Dendritic cell treated with granulocyte-macrophage colony-stimulating factor and Interleukin-4, amounts not matched to agents 40 ng/mL and 50 ng/mL, for 4 days (primary cell): ENCODE measurements at regions not wholly inside any gene's neighbourhood (a gene's known extent, or its start where the extent isn't known, plus 50 kb on each side); places are given as distances from the start of the nearest gene placed in this dataset.

Experiments
- H3K27ac Mint-ChIP-seq: one replicate; pipeline ENCODE4 v1.8.0; 2022; ENCODE audit warnings: mild to moderate bottlenecking, mixed read lengths
- H3K27me3 Mint-ChIP-seq: one replicate; pipeline ENCODE4 v1.8.0; 2022; ENCODE audit warnings: mild to moderate bottlenecking, mixed read lengths
- H3K36me3 Mint-ChIP-seq: one replicate; pipeline ENCODE4 v1.8.0; 2022; ENCODE audit warnings: low read depth, mixed read lengths
- H3K4me1 Mint-ChIP-seq: one replicate; pipeline ENCODE4 v1.8.0; 2022; ENCODE audit warnings: low read depth, mixed read lengths
- H3K4me3 Mint-ChIP-seq: one replicate; pipeline ENCODE4 v1.8.0; 2022; ENCODE audit warnings: mild to moderate bottlenecking, moderate library complexity, mixed read lengths
- H3K9me3 Mint-ChIP-seq: one replicate; pipeline ENCODE4 v1.8.0; 2022; ENCODE audit warnings: mixed read lengths
- intact Hi-C: fragments of 100-400 bp; cut with micrococcal nuclease; formaldehyde crosslinking; loops from one replicate; pipeline ENCODE4 v1.15.0; 2022

DNA sequence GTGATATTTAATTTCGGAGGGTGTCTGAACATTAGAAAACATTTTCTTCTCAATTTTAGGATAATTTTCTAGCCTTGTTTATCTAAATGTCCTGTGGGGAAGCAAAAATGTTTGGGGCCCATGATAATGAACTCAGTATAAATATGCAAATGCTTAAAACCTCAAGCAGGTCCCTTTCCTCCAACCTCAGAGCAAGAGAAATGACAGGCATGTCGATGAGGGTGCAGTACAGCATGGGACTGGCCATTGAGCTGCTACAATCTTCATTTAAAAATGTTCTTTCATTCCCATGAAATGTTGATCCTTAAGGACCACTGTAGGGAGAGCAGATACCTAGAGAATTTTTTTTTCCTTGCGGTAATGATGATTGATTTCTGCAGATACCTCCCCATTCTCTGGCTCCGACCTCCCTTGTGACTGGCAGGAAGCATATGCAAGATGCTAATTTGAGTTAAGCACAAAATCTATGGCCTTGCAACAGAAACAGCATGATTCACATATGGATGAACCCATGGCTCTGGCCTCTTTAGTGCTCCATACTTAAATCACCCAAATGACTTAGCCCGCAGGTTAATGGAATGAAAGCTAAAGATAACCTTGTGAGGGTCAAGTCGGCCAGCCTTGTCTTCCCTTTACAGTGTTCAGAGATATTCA lies 243.3 kb downstream of the SOX4 start:
- H3K9me3 Mint-ChIP-seq = no peaks in the 10 kb centered on the region

DNA sequence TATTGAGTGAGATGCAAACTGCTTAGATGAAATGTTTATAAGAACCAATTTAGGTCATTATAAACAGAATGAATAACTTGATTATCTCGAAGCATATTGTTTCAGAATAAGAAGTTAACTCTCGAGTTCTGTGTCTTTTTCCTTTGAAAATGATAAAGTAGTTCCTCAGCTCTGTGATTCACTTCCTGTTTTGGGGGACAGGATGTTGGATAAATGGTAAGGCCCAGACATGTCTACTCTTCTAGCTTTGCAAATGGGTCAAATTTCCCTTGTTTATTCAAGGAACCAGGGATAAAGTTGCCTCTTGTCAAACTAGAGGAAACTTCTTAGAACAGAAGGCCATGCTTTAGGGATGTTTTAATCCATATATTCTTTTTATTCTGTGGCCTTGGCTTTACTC lies 246.9 kb downstream of the SOX4 start:
- Mint-ChIP-seq H3K9me3 (no peaks in the 10 kb centered on the region), H3K36me3 (no peaks in the 10 kb centered on the region), H3K4me3 (no peak overlapping the region), H3K27ac (no peak overlapping the region), H3K4me1 (no peaks in the 10 kb centered on the region), H3K27me3 (no peaks in the 10 kb centered on the region)
- intact Hi-C loops = loop anchor here (10.0 kb wide), 1 partner anchor 226 kb away; no protein-coding TSS in a partner anchor

More for the DNA sequence above, 243.3 kb downstream of the SOX4 start:
- Mint-ChIP-seq H3K27ac (no peak overlapping the region), H3K4me1 (peaks cover 7% of the 10 kb centered on the region), H3K4me3 (no peak overlapping the region), H3K36me3 (no peaks in the 10 kb centered on the region), H3K27me3 (no peaks in the 10 kb centered on the region)
- intact Hi-C loops = no loop called here

DNA sequence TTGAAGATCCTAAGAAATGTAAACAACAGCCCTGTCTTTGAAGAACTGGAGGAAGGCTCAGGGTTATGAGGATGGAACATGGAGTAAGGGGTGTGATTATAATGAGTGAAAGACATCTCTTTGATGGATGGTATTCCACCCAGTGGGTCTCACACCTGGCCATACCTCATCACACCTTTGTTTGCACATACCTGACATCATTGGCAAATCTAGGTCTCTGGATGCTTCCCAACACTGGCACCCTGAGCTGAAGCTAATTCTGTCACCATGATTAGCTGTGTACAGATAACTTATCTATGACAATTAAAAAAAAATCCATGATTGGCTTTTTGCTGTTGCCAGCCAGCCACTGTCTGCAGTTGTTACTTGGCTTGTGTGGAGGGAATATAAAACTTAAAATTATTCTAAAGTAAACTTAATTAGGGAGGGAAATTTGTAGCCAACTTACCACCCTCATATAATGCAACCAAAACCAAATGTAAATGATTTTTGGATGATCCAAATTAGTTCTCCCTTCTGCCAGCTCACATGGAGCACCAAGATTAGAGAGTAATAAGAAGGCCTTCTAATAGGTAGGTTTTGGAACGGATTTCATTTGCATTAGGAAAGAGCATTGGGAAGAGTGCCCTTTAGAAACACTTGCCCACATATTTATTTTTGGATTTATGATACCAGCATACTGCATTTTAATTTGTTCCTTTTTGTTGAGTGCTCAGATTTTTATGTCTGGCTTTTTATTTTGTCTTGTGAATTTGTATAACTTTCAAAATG lies 249.5 kb downstream of the SOX4 start:
- H3K27ac Mint-ChIP-seq = no peak overlapping the region
- H3K4me1 Mint-ChIP-seq = peaks cover 12% of the 10 kb centered on the region
- H3K27me3 Mint-ChIP-seq = no peaks in the 10 kb centered on the region
- no peaks in the 10 kb centered on the region for H3K36me3 Mint-ChIP-seq
- intact Hi-C loops = loop anchor here (10.0 kb wide), 1 partner anchor 228 kb away; no protein-coding TSS in a partner anchor
- no peaks in the 10 kb centered on the region for H3K9me3 Mint-ChIP-seq
- H3K4me3 Mint-ChIP-seq = no peak overlapping the region

DNA sequence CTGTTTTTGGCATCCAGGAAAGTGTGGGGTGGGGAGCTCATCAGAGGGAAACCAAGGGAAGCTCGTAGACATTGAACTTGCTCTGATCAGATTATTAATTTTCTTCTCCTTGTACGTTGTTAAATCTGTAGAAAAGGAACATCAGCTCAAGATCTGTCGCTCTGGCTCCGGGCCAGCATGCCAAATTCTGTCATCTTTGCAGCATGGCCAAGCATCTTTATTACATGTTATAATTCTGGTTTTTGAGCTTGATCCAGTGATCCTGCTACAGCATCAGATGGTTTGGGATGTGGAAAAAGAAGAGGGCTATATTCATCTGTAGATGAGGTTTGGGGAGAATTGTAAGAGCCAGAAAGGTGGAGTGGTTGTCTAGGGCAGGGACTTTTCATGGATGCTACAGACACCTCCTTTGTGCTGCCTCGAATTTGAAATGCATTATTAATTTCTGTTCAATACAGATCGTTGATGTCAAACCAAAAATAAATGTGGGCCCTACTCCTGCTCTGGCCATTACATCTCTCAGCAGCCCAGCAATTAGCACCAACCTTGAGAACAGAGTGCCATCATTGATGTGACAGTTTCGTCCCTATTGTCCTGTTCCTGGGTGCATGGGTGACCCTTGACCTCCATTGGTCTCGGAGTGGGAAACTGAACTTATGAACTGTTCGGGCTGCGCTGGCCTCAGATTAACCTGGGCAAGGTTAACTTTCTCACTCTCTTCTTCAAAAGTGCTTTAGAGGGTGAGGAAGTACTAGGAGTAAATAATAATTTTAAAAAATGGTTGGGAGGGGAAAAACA lies 250.8 kb downstream of the SOX4 start:
- H3K27ac Mint-ChIP-seq = no peak overlapping the region
- intact Hi-C loops = loop anchor here (10.0 kb wide), 1 partner anchor 230 kb away; no protein-coding TSS in a partner anchor

DNA sequence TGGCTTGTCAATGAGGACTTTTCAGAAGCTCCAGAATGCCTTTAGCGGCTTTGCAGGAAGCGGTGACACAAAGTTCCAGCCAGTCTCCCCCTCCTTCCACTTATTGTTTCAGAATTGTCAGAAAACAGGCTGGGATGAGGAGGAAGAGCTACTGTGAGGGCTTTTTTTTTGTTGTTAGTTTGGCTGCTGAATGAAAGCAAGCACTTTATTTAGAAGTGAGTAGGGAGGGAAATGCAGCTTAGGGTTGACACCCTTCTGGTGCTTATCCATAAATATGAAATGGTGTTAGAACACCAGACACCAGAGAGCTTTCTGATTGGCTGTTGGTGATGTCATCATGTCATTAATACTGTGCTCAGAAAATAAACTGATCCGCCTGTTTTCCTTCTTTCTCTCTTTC lies 251.5 kb downstream of the SOX4 start:
- no peak overlapping the region for H3K27ac Mint-ChIP-seq
- H3K4me1 Mint-ChIP-seq = peaks cover 14% of the 10 kb centered on the region
- no peaks in the 10 kb centered on the region for H3K36me3 Mint-ChIP-seq
- no peaks in the 10 kb centered on the region for H3K9me3 Mint-ChIP-seq
- no peaks in the 10 kb centered on the region for H3K27me3 Mint-ChIP-seq
- no peak overlapping the region for H3K4me3 Mint-ChIP-seq
- intact Hi-C loops = loop anchor here (10.0 kb wide), 1 partner anchor 230 kb away; no protein-coding TSS in a partner anchor

More for the DNA sequence above, 250.8 kb downstream of the SOX4 start:
- no peak overlapping the region for H3K4me3 Mint-ChIP-seq
- no peaks in the 10 kb centered on the region for H3K9me3 Mint-ChIP-seq
- H3K36me3 Mint-ChIP-seq = no peaks in the 10 kb centered on the region
- H3K4me1 Mint-ChIP-seq = peaks cover 14% of the 10 kb centered on the region
- H3K27me3 Mint-ChIP-seq = no peaks in the 10 kb centered on the region

DNA sequence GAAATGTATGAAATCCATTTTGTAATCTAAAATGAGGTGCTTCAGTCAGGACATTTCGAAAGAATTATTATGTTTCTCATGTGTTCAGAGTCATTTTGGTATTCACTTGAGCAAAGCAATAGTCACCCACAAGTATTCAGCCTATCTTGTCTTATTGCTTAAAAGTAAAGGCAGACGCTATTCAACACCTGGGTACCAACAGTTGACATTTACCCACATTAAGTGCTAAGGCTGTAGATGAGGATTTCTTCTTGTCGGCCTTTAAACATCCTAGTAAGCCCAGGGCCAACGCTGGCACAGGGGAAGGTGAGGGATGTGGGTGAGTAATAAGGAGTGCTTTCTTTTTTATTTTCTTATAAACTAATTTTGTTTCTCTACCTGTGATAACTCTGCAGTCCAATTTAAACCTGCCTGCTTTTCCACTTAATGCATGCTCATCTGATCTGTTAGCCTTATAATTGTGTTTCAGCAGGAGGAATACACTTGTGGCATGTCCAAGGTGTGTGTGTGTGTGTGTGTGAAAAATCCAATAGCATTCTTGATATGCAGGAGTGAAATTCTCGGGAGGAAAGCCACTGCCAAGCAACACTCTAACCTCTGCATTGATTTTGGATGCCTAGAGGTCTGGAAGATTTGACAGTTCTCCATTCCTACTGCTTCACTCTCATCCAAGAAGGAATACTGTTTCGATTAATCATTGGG lies 252.0 kb downstream of the SOX4 start:
- intact Hi-C loops = loop anchor here (10.0 kb wide), 1 partner anchor 231 kb away; no protein-coding TSS in a partner anchor
- Mint-ChIP-seq H3K36me3 (no peaks in the 10 kb centered on the region), H3K27ac (no peak overlapping the region), H3K4me1 (peaks cover 14% of the 10 kb centered on the region), H3K9me3 (no peaks in the 10 kb centered on the region), H3K27me3 (no peaks in the 10 kb centered on the region), H3K4me3 (no peak overlapping the region)

DNA sequence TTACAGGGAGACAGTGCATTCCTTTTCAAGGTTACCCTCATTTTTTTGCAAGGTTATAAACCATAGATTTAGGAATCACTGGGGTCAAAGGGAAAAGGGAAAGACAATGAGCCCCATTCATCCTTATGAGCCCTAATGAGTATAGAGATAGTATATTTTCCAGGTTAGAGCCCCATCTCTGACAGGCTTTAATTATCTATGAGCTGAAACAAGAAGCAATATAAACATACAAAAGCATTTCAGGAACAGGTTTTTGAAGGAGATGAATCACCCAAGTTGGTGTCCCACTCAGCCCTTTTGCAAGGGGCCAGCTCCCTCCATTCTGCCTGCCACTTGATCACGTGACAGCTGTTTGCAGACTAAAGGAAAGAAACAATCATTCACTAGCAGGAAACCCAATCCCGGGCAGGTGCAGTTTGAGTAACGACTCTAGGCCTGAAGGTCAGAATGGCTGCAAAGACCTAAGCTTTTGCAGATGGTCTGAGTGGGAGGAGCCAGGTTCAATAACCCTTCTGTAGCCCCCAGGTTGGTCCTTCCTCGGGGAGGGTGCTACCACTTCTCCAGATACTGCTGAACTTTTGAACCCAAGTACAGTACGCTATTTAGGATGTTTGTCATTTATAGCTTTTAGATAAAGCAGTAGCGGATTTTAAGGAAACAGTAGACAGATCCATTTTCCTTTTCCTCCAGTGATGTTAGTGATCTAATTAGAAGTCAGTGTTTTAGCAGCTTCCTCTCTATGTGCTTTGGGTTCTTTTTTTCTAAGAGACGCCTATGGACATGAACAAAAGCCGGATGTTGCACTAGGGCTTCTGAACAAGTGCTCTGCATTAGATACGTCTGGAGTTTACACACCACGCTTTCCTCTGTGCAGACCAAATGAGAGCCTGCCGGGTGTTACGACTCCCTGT lies 253.2 kb downstream of the SOX4 start:
- H3K27ac Mint-ChIP-seq = no peak overlapping the region

DNA sequence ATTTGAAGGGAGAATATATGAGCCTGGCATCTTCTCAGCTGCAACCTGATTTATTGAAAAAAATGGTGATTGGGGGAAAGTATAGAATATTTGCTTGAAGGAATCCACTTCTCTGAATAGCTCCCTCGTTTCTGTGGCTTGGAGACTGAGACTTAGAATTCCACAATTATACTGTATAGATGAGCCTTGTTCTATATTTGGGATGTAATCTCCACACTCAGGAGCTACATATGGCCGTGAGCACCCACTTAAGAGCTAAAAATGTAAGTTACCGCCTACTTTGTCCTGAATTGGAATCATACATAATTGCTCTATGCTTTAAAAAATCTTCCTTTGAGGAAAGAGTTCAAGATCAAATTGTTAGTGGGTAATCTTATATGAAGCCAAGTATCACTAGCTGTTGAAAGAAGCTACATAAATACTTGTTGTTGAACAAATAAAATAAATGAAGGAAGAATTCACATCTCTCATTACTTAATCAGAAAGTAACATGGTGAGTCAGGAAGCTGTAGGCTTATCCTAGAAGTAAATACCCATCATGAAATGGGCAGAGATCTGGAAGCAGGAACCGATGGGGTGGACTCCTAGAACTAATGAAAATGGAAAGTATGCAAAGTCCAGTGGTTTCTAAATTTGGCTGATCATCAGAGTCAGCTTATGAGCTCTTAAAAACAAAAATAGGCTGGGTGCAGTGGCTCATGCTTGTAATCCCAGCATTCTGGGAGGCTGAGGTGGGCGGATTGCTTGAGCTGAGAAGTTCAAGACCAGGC lies 254.3 kb downstream of the SOX4 start:
- intact Hi-C loops = loop anchor here (10.0 kb wide), 1 partner anchor 233 kb away; no protein-coding TSS in a partner anchor
- Mint-ChIP-seq H3K27ac (no peak overlapping the region), H3K36me3 (no peaks in the 10 kb centered on the region), H3K4me3 (no peak overlapping the region), H3K27me3 (no peaks in the 10 kb centered on the region), H3K9me3 (no peaks in the 10 kb centered on the region), H3K4me1 (peaks cover 14% of the 10 kb centered on the region)

More for the DNA sequence above, 253.2 kb downstream of the SOX4 start:
- intact Hi-C loops = loop anchor here (10.0 kb wide), 1 partner anchor 232 kb away; no protein-coding TSS in a partner anchor
- Mint-ChIP-seq H3K4me3 (no peak overlapping the region), H3K9me3 (no peaks in the 10 kb centered on the region), H3K4me1 (peaks cover 14% of the 10 kb centered on the region), H3K27me3 (no peaks in the 10 kb centered on the region), H3K36me3 (no peaks in the 10 kb centered on the region)

DNA sequence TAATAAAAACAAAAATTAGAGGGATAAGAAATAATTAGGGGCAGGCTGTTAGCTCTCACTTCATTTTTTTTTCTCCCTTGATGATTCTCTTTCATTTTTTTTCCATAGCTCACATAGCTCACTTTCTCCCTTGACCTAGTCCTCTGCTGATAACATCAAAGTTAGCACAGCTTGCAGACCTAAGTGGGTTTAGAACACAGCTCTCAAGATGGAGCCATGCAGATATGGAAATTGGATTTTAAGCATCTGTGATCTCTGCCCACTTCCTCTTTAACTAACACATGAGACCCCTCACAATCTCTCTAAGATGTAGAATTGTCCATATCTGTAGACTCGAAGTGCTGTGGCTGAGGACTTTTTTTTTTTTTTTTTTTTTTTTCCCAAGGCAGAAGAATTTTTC lies 257.1 kb downstream of the SOX4 start:
- no peaks in the 10 kb centered on the region for H3K27me3 Mint-ChIP-seq
- no peak overlapping the region for H3K4me3 Mint-ChIP-seq
- intact Hi-C loops = no loop called here
- no peaks in the 10 kb centered on the region for H3K9me3 Mint-ChIP-seq
- H3K27ac Mint-ChIP-seq = no peak overlapping the region
- H3K4me1 Mint-ChIP-seq = peaks cover 17% of the 10 kb centered on the region
- no peaks in the 10 kb centered on the region for H3K36me3 Mint-ChIP-seq

DNA sequence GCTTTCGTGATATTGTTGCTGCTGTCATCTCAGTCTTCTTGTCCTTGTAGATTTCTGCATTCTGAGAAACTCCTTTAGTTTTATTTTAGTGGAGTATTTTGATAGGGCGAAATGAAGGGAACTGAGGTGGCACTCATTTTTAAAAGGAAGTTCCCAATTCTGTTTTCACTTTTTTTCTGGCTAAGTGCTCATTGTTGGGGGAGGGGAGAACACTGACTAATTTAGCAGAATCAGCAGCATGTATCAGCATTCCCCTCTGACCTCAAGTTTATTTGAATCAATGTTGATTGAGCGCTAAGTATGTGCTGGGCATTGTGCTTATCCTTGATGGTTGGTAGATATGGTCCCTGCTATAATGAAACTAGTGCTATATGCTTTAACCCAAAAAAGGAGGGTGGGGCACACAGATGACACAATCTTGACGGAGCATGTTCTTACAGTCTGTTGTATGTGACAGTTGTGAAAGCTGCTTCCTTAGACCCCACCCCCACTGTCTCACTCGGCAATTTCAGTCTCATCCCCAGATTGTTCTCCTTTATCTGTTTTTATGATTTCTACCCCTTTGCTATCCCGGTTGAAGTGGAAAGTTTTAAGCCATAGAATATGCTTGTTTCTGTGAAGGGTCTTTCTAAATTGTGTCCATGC lies 262.4 kb downstream of the SOX4 start:
- intact Hi-C loops = no loop called here
- Mint-ChIP-seq H3K27ac (peak overlapping the region; percentile 52), H3K4me1 (peaks cover 16% of the 10 kb centered on the region), H3K9me3 (no peaks in the 10 kb centered on the region), H3K27me3 (no peaks in the 10 kb centered on the region), H3K36me3 (no peaks in the 10 kb centered on the region), H3K4me3 (peak overlapping the region; percentile 52)

DNA sequence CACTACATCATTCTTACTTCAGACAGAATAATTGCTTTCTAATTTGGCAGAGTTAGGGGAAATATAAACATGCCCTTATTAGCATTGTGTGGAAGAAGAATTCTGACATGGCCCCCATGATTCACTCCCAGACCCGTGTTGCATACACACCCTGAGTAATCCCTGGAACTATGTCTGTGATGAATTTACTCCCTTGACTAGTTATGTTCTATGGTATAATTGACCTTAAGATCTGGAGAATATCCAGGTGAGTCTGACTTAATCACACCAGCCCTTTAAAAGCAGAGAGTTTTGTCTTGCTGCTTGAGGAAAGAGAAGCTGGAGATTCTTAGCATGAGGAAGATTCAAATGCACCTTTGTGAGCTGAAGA lies 262.9 kb downstream of the SOX4 start:
- intact Hi-C loops = no loop called here
- Mint-ChIP-seq H3K27ac (peak overlapping the region; percentile 52), H3K27me3 (no peaks in the 10 kb centered on the region), H3K9me3 (no peaks in the 10 kb centered on the region), H3K36me3 (no peaks in the 10 kb centered on the region), H3K4me1 (peaks cover 21% of the 10 kb centered on the region), H3K4me3 (peak overlapping the region; percentile 52)

DNA sequence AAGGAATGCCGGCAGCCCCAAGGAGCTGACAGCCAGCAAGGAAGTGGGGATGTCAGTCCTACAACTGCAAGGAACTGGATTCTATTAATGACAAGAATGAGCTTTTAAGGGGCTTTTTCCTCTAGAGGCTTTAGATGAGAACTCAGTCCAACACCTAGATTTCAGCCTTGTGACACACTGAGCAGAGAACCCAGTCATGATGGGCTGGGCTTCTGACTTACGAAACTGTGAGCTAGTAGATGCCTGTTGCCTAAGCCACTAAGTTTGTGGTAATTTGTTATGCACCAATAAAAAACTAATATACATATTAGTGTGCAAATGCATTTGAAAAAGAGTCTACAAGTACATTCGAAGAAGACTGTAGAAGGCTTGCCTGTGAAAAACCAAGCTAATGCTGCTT lies 263.3 kb downstream of the SOX4 start:
- Mint-ChIP-seq H3K27ac (no peak overlapping the region), H3K4me1 (peaks cover 23% of the 10 kb centered on the region), H3K4me3 (no peak overlapping the region), H3K27me3 (no peaks in the 10 kb centered on the region), H3K9me3 (no peaks in the 10 kb centered on the region), H3K36me3 (no peaks in the 10 kb centered on the region)
- intact Hi-C loops = no loop called here
